NCI-H460 (cell line): ENCODE measurements at regions not wholly inside any gene's neighbourhood (a gene's known extent, or its start where the extent isn't known, plus 50 kb on each side); places are given as distances from the start of the nearest gene placed in this dataset.
A peak's percentile ranks its signal among the peaks of the same experiment; 100 is the strongest.

Source experiments
- DNase-seq: peaks from one replicate; pipeline ENCODE4 v3.0.0-alpha.2; 2016; ENCODE audit warnings: low read depth; ENCODE audit errors: extremely low read depth

- DNase-seq: no peak
These were observed 745.7 kb upstream of the CCDC54 start for GRCh38 chr3:106631373-106632108.

- peak; percentile 9 for DNase-seq
These were observed 742.0 kb upstream of the CCDC54 start for GRCh38 chr3:106635271-106635670.

GRCh38 chr3:106635826-106636225, 741.4 kb upstream of the CCDC54 start:
- DNase-seq: no peak

GRCh38 chr3:106640353-106640752, 736.9 kb upstream of the CCDC54 start:
- no peak for DNase-seq

GRCh38 chr3:106642161-106642560, 735.1 kb upstream of the CCDC54 start:
- DNase-seq: no peak

GRCh38 chr3:106643684-106644161, 733.5 kb upstream of the CCDC54 start:
- DNase-seq: no peak

- no peak for DNase-seq
These were observed 703.2 kb upstream of the CCDC54 start for GRCh38 chr3:106673926-106674569.

GRCh38 chr3:106675451-106675850, 701.8 kb upstream of the CCDC54 start:
- DNase-seq: no peak

- DNase-seq: no peak
These were observed 698.4 kb upstream of the CCDC54 start for GRCh38 chr3:106678657-106679390.

- no peak for DNase-seq
These were observed 693.2 kb upstream of the CCDC54 start for GRCh38 chr3:106683953-106684620.

- no peak for DNase-seq
These were observed 691.5 kb upstream of the CCDC54 start for GRCh38 chr3:106685745-106686144.

GRCh38 chr3:106687905-106688304, 689.3 kb upstream of the CCDC54 start:
- DNase-seq: no peak

- DNase-seq: peak; percentile 5
These were observed 688.8 kb upstream of the CCDC54 start for GRCh38 chr3:106688464-106688863.

GRCh38 chr3:106691476-106691875, 685.8 kb upstream of the CCDC54 start:
- no peak for DNase-seq

GRCh38 chr3:106692624-106693023, 684.6 kb upstream of the CCDC54 start:
- DNase-seq: no peak

GRCh38 chr3:106699122-106699521, 678.1 kb upstream of the CCDC54 start:
- DNase-seq: no peak

GRCh38 chr3:106700981-106701380, 676.3 kb upstream of the CCDC54 start:
- DNase-seq: no peak

- DNase-seq: no peak
These were observed 673.7 kb upstream of the CCDC54 start for GRCh38 chr3:106703524-106703923.

- no peak for DNase-seq
These were observed 669.9 kb upstream of the CCDC54 start for GRCh38 chr3:106707347-106707746.

- DNase-seq: no peak
These were observed 666.6 kb upstream of the CCDC54 start for GRCh38 chr3:106710596-106710995.

- no peak for DNase-seq
These were observed 665.6 kb upstream of the CCDC54 start for GRCh38 chr3:106711650-106712049.
